Parathyroid adenoma (tissue), 2 donors: ENCODE measurements at regions not wholly inside any gene's neighbourhood (a gene's known extent, or its start where the extent isn't known, plus 50 kb on each side); places are given as distances from the start of the nearest gene placed in this dataset.

ENCODE experiments used
- H2AFZ ChIP-seq: fragments of 300-600 bp; sonication (generic); one replicate; pipeline ENCODE4 v1.7.0; 2017; ENCODE audit warnings: antibody characterized with exemption, mild to moderate bottlenecking
- H3K27ac ChIP-seq: fragments of 300-600 bp; sonication (generic); one replicate; pipeline ENCODE4 v1.7.0; 2017
- H3K27me3 ChIP-seq: fragments of 300-600 bp; sonication (generic); one replicate; pipeline ENCODE4 v1.7.0; 2017; ENCODE audit warnings: low read length; ENCODE audit not compliant: control insufficient read depth, insufficient read depth
- H3K36me3 ChIP-seq: fragments of 300-600 bp; sonication (generic); one replicate; pipeline ENCODE4 v1.7.0; 2017; ENCODE audit warnings: low read length; ENCODE audit not compliant: control insufficient read depth, insufficient read depth
- H3K4me1 ChIP-seq: fragments of 300-600 bp; sonication (generic); one replicate; pipeline ENCODE4 v1.7.0; 2017; ENCODE audit warnings: control low read depth
- H3K4me2 ChIP-seq: fragments of 300-600 bp; sonication (generic); one replicate; pipeline ENCODE4 v1.7.0; 2017; ENCODE audit warnings: low read length
- H3K4me3 ChIP-seq: fragments of 300-600 bp; sonication (generic); one replicate; pipeline ENCODE4 v1.7.0; 2017; ENCODE audit warnings: low read depth, low read length
- H3K79me2 ChIP-seq: fragments of 300-600 bp; sonication (generic); one replicate; pipeline ENCODE4 v1.7.0; 2017; ENCODE audit warnings: control low read depth
- H3K9ac ChIP-seq: fragments of 300-600 bp; sonication (generic); one replicate; pipeline ENCODE4 v1.7.0; 2017; ENCODE audit warnings: mild to moderate bottlenecking
- H3K9me3 ChIP-seq: fragments of 300-600 bp; sonication (generic); one replicate; pipeline ENCODE4 v1.7.0; 2017; ENCODE audit warnings: low read length; ENCODE audit not compliant: control insufficient read depth
- TF ChIP-seq, protein P1 (sequence below): fragments of 300-600 bp; sonication (generic); IDR thresholded peaks from one replicate; pipeline ENCODE4 v1.7.0; 2017; ENCODE audit warnings: antibody characterized with exemption, mild to moderate bottlenecking
- donor health status: primary hyperparathyroidism.

DNA sequence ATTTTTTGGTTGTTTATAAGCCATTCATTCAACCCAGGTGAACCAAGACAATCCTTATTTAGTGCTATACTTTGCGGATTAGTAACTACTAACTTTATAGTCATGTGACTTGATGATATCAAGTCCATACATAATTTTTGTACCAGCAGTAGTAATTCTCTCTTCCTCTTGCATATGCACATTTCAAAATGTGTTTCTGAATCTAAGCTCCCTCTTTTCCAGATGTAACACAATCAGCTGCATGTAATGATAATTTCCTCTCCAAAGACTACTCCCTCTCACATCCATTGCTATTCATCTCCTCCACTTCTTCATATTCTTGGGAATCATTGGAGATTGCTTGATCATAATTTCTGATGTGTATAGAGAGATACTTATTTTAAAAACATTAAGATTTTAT is 510.1 kb upstream of the CDH18 start:
- no peak overlapping the region for H3K4me3 ChIP-seq
- H3K4me1 ChIP-seq: no peaks in the 10 kb centered on the region
- H3K9ac ChIP-seq: no peak overlapping the region
- H3K36me3 ChIP-seq: no peaks in the 10 kb centered on the region
- no peaks in the 10 kb centered on the region for H3K79me2 ChIP-seq
- no peaks in the 10 kb centered on the region for H3K27me3 ChIP-seq
- H2AFZ ChIP-seq: no peak overlapping the region
- no peaks in the 10 kb centered on the region for H3K9me3 ChIP-seq
- H3K27ac ChIP-seq: no peak overlapping the region
- no peak overlapping the region for H3K4me2 ChIP-seq
- TF ChIP-seq, protein P1, sequence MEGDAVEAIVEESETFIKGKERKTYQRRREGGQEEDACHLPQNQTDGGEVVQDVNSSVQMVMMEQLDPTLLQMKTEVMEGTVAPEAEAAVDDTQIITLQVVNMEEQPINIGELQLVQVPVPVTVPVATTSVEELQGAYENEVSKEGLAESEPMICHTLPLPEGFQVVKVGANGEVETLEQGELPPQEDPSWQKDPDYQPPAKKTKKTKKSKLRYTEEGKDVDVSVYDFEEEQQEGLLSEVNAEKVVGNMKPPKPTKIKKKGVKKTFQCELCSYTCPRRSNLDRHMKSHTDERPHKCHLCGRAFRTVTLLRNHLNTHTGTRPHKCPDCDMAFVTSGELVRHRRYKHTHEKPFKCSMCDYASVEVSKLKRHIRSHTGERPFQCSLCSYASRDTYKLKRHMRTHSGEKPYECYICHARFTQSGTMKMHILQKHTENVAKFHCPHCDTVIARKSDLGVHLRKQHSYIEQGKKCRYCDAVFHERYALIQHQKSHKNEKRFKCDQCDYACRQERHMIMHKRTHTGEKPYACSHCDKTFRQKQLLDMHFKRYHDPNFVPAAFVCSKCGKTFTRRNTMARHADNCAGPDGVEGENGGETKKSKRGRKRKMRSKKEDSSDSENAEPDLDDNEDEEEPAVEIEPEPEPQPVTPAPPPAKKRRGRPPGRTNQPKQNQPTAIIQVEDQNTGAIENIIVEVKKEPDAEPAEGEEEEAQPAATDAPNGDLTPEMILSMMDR: no peak

DNA sequence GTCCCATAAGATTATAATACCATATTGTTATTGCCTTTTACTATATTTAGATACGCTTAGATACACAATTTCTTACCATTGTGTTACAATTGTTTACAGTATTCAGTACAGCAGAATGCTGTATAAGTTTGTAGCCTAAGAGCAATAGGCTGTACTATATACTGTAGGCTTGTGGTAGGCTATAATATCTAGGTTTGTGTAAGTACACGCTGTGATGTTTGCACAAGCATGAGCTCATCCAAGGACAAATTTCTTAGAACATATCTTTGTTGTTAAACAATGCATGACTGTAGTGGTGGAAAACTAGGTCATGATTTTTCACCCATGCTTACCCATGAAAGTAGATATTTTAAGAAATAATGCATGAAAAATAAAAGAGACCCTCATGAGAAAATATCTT is 509.4 kb upstream of the CDH18 start:
- Histone ChIP-seq H3K9me3 (no peaks in the 10 kb centered on the region), H3K27me3 (no peaks in the 10 kb centered on the region), H3K4me2 (no peak overlapping the region), H3K27ac (no peak overlapping the region), H3K4me3 (no peak overlapping the region), H3K36me3 (no peaks in the 10 kb centered on the region), H3K79me2 (no peaks in the 10 kb centered on the region), H2AFZ (no peak overlapping the region), H3K4me1 (no peaks in the 10 kb centered on the region), H3K9ac (no peak overlapping the region)
- TF ChIP-seq, protein P1: no peak

DNA sequence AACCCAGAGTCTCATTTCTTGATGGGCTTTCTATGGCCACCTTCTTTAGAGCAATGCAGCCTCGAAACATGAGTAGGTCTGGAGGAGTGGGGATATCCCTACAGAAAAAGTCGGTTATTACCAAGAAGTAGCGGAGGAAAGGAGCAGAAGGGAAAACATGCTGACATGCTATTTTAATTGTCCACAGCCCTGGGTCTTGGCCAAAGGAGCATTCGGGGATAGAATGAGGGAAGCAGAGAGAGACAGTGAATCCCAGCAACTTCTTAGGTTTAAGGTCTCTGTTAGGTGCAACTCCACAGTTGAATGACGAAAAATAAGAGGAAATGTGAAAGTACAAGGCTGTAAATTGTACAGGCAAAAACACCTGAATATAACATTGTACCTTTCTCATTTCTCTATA is 506.7 kb upstream of the CDH18 start:
- Histone ChIP-seq H2AFZ (no peak overlapping the region), H3K27me3 (no peaks in the 10 kb centered on the region), H3K79me2 (no peaks in the 10 kb centered on the region), H3K27ac (no peak overlapping the region), H3K9ac (no peak overlapping the region), H3K4me2 (no peak overlapping the region), H3K9me3 (no peaks in the 10 kb centered on the region), H3K4me1 (no peaks in the 10 kb centered on the region), H3K4me3 (no peak overlapping the region), H3K36me3 (no peaks in the 10 kb centered on the region)
- TF ChIP-seq, protein P1: no peak

DNA sequence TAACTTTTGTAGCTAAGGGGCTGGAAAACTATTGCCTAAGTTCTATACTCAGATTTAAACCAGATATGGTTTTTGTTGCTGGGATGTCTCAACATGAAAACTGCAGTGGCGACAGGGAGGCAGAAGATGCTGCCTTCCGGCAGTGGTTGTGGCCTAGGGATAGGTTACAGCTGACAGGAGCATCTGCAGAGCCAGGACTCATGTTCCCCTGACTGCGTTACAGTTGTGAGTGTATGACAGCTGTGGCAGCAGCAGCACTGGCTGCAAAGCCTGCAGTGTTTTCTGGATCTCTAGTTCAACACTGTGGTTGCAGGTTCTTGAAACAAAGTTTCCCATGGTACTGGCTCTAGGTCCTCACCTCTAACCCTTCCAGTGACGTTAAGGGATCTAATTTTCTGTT is 498.8 kb upstream of the CDH18 start:
- Histone ChIP-seq H2AFZ (no peak overlapping the region), H3K4me2 (no peak overlapping the region), H3K9ac (no peak overlapping the region)

DNA sequence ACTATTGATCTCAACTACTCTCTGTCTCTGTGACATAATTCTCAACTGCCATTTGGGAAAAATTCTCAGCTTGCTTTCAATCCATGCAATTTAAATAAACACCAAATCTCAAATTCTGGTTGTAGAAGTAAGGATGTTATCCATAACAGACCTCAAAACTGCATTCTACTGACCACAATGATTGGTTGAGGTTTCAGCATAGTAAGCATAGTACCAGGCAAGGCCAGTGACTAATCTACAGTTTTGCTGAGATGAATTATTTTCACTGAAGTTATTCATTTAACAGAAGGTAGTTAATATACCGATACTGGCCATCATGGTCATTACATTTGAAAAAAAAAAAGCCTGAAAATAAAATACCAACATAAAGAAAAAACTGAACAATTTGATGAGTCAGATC is 488.0 kb upstream of the CDH18 start:
- TF ChIP-seq, protein P1: no peak
- no peaks in the 10 kb centered on the region for H3K27me3 ChIP-seq
- H3K9me3 ChIP-seq: no peaks in the 10 kb centered on the region
- H3K9ac ChIP-seq: no peak overlapping the region
- H3K4me2 ChIP-seq: no peak overlapping the region
- no peak overlapping the region for H3K4me3 ChIP-seq
- no peaks in the 10 kb centered on the region for H3K79me2 ChIP-seq
- no peak overlapping the region for H2AFZ ChIP-seq
- no peak overlapping the region for H3K27ac ChIP-seq
- no peaks in the 10 kb centered on the region for H3K4me1 ChIP-seq
- H3K36me3 ChIP-seq: no peaks in the 10 kb centered on the region

More for the DNA sequence above, 498.8 kb upstream of the CDH18 start:
- no peaks in the 10 kb centered on the region for H3K36me3 ChIP-seq
- H3K27ac ChIP-seq: no peak overlapping the region
- H3K4me1 ChIP-seq: no peaks in the 10 kb centered on the region
- H3K27me3 ChIP-seq: no peaks in the 10 kb centered on the region
- no peak overlapping the region for H3K4me3 ChIP-seq
- TF ChIP-seq, protein P1: no peak
- no peaks in the 10 kb centered on the region for H3K79me2 ChIP-seq
- H3K9me3 ChIP-seq: no peaks in the 10 kb centered on the region
